Adrenal gland (tissue), 5 donors: ENCODE measurements at regions not wholly inside any gene's neighbourhood (a gene's known extent, or its start where the extent isn't known, plus 50 kb on each side); places are given as distances from the start of the nearest gene placed in this dataset.

ENCODE experiments used
- CTCF ChIP-seq, 6 experiments: fragments of 450-650 bp in 4 of 6; fragments of 200-600 bp in 2 of 6; sonication (generic) in 1 of 6; IDR thresholded peaks; 1 replicate in 5 of 6; 2 replicates in 1 of 6; pipeline versions ENCODE4 v1.5.1 to v1.8.0; 2016 to 2021; ENCODE audit warnings: antibody characterized with exemption in 6 of 6, mild to moderate bottlenecking in 2 of 6, moderate library complexity in 1 of 6
- POLR2A ChIP-seq, 2 donors: fragments of 450-650 bp; IDR thresholded peaks; one replicate each; pipeline ENCODE4 v1.6.1; 2017; ENCODE audit warnings: antibody characterized with exemption in 2 of 2, mild to moderate bottlenecking in 2 of 2, moderate library complexity in 1 of 2
- donor health status: DM: no; HTN: no; CAD: no.

DNA sequence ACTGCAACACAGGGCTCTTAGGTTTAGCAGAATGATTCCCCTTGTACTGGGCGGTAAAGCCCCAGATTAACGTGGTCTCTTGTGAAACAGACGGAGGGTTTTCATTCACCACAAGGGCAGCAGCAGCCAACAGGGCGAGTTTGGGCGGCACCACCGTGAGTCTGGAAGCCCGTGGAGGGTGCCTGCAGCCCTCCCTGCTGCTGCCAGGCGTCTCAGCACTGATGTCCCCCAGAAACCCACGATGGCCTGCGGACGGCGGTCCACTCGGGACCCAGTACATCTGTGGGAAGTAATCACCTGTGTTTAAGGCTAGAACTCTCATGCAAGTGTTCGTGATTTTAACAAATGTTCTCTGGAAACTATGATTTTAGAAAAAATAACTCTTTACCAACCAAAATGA lies 67.8 kb downstream of the IRX2 start:
- TF ChIP-seq CTCF (IDR thresholded peaks at IDR 0.05), result no peak
- TF ChIP-seq POLR2A (IDR thresholded peaks at IDR 0.05), result no peak
